H1 (cell line): ENCODE measurements at regions not wholly inside any gene's neighbourhood (a gene's known extent, or its start where the extent isn't known, plus 50 kb on each side); places are given as distances from the start of the nearest gene placed in this dataset.

Experiments used
- CTCF ChIP-seq, 3 experiments: IDR thresholded peaks; 1 replicate in 2 of 3; 2 replicates in 1 of 3; pipeline versions ENCODE4 v1.5.1 to v1.6.1; 2011; ENCODE audit warnings: low read length in 3 of 3, mild to moderate bottlenecking in 3 of 3, inconsistent platforms in 2 of 3, low read depth in 1 of 3, moderate library complexity in 1 of 3; ENCODE audit not compliant: insufficient read depth in 1 of 3; ENCODE audit errors: control extremely low read depth in 1 of 3
- E2F6 ChIP-seq: IDR thresholded peaks from 2 replicates; pipeline ENCODE4 v1.6.1; 2012; ENCODE audit warnings: inconsistent platforms
- EGR1 ChIP-seq: IDR thresholded peaks from 2 replicates; pipeline ENCODE4 v1.6.1; 2011; ENCODE audit warnings: low read depth, low read length, borderline replicate concordance
- EP300 ChIP-seq, 2 experiments: IDR thresholded peaks; 1 replicate in 1 of 2; 2 replicates in 1 of 2; pipeline ENCODE4 v1.6.1; 2011 to 2012; ENCODE audit warnings: low read depth in 2 of 2, low read length in 2 of 2, mild to moderate bottlenecking in 2 of 2, borderline replicate concordance in 1 of 2, inconsistent platforms in 1 of 2, moderate library complexity in 1 of 2
- EZH2 ChIP-seq: fragments of 200-600 bp; sonication (generic); IDR thresholded peaks from 2 replicates; pipeline ENCODE4 v1.7.1; 2012; ENCODE audit warnings: low read depth, mild to moderate bottlenecking, moderate library complexity, low read length, inconsistent platforms; ENCODE audit not compliant: severe bottlenecking
- RFX5 ChIP-seq: IDR thresholded peaks from 2 replicates; pipeline ENCODE4 v1.6.1; 2011; ENCODE audit warnings: low read depth, low read length, improper control_type of control experiment, borderline replicate concordance
- SP1 ChIP-seq: IDR thresholded peaks from 2 replicates; pipeline ENCODE4 v1.6.1; 2011; ENCODE audit warnings: low read depth, low read length
- SRF ChIP-seq: IDR thresholded peaks from 2 replicates; pipeline ENCODE4 v1.6.1; 2011; ENCODE audit warnings: mild to moderate bottlenecking, low read depth, low read length, moderate library complexity
- TAF1 ChIP-seq: IDR thresholded peaks from 2 replicates; pipeline ENCODE4 v1.6.1; 2011; ENCODE audit warnings: mild to moderate bottlenecking, low read depth, low read length
- YY1 ChIP-seq: IDR thresholded peaks from 2 replicates; pipeline ENCODE4 v1.6.1; 2011; ENCODE audit warnings: low read depth, mild to moderate bottlenecking, low read length
- ZNF274 ChIP-seq: IDR thresholded peaks from 2 replicates; pipeline ENCODE4 v1.7.0; 2012; ENCODE audit warnings: low read length, borderline replicate concordance; ENCODE audit errors: extremely low read depth

GRCh38 chr1:5513846-5514526 lies 478.2 kb downstream of the NPHP4 start:
- TF ChIP-seq RFX5: no peak
- no peak for TF ChIP-seq CTCF (IDR thresholded peaks at IDR 0.05; ENCODE audit: control extremely low read depth in 1 of 3, insufficient read depth in 1 of 3, low read depth in 1 of 3, low read length in 3 of 3)
- no peak for TF ChIP-seq TAF1
- no peak for TF ChIP-seq EZH2
- no peak for TF ChIP-seq EGR1
- no peak for TF ChIP-seq SRF
- no peak for TF ChIP-seq YY1
- TF ChIP-seq ZNF274: no peak
- no peak for TF ChIP-seq E2F6
- TF ChIP-seq SP1: no peak
- TF ChIP-seq EP300 (IDR thresholded peaks at IDR 0.05; ENCODE audit: borderline replicate concordance in 1 of 2, low read depth in 2 of 2, low read length in 2 of 2): no peak
